MCF 10A (cell line): ENCODE measurements at regions not wholly inside any gene's neighbourhood (a gene's known extent, or its start where the extent isn't known, plus 50 kb on each side); places are given as distances from the start of the nearest gene placed in this dataset.

ENCODE experiments used
- BruUV-seq: library from RNA; stranded (reverse); fragments of 400-500 nt; replicated peaks from 2 replicates; lab custom pipeline; 2021; lab: Mats Ljungman, UMichigan
- CTCF ChIA-PET: fragments of 300-600 bp; sonication (Branson Sonifier 250); formaldehyde crosslinking; extraction: SDS; loops from one replicate; lab custom pipeline; 2021; ENCODE audit warnings: antibody characterized with exemption, inconsistent platforms; lab: Yijun Ruan, JAX
- POLR2A ChIA-PET: fragments of 300-600, 350-650 bp; sonication (Branson Sonifier 250); formaldehyde crosslinking; extraction: SDS; loops from one replicate; lab custom pipeline; 2020; ENCODE audit warnings: antibody characterized with exemption, inconsistent platforms; lab: Yijun Ruan, JAX
- DNase-seq: peaks from one replicate; pipeline ENCODE4 v3.0.0-alpha.2; 2018; ENCODE audit not compliant: unreplicated experiment
- H3K27ac Mint-ChIP-seq: one replicate; pipeline ENCODE4 v1.8.0; 2022; ENCODE audit warnings: mild to moderate bottlenecking, low read depth, mixed read lengths; ENCODE audit not compliant: unreplicated experiment
- H3K27me3 Mint-ChIP-seq: one replicate; pipeline ENCODE4 v1.8.0; 2022; ENCODE audit warnings: mixed read lengths; ENCODE audit not compliant: insufficient read depth, unreplicated experiment
- H3K36me3 Mint-ChIP-seq: one replicate; pipeline ENCODE4 v1.8.0; 2022; ENCODE audit warnings: mild to moderate bottlenecking, moderate library complexity, mixed read lengths; ENCODE audit not compliant: insufficient read depth, unreplicated experiment
- H3K4me1 Mint-ChIP-seq: one replicate; pipeline ENCODE4 v1.8.0; 2022; ENCODE audit warnings: mixed read lengths; ENCODE audit not compliant: insufficient read depth, unreplicated experiment
- H3K4me3 Mint-ChIP-seq: one replicate; pipeline ENCODE4 v1.8.0; 2022; ENCODE audit warnings: mild to moderate bottlenecking, moderate library complexity, mixed read lengths; ENCODE audit not compliant: unreplicated experiment
- H3K9me3 Mint-ChIP-seq: one replicate; pipeline ENCODE4 v1.8.0; 2022; ENCODE audit warnings: mixed read lengths; ENCODE audit not compliant: unreplicated experiment
- CTCF ChIP-seq: fragments of 200-600 bp; IDR thresholded peaks from one replicate; pipeline ENCODE4 v1.8.0; 2022; ENCODE audit warnings: antibody characterized with exemption, mild to moderate bottlenecking; ENCODE audit not compliant: unreplicated experiment
- intact Hi-C: fragments of 100-400 bp; cut with micrococcal nuclease; formaldehyde crosslinking; loops from 2 replicates; pipeline ENCODE4 v1.14.1; 2022

GRCh38 chr1:199545780-199546179 lies 481.7 kb upstream of the NR5A2 start:
- H3K36me3 Mint-ChIP-seq: no peaks in the 10 kb centered on the region
- H3K27me3 Mint-ChIP-seq: no peaks in the 10 kb centered on the region
- DNase-seq: peak; percentile 41
- peak; percentile 36 for TF ChIP-seq CTCF
- CTCF ChIA-PET: interaction anchor here (0.5 to 1.2 kb wide), 7 partner anchors 19 to 1010 kb away, joined by 3 to 4 read pairs (median 3); no protein-coding TSS in a partner anchor
- H3K4me3 Mint-ChIP-seq: no peak overlapping the region
- H3K4me1 Mint-ChIP-seq: no peaks in the 10 kb centered on the region
- POLR2A ChIA-PET: interaction anchor here (0.7 kb wide), 1 partner anchor 463 kb away, joined by 3 read pairs; no protein-coding TSS in a partner anchor
- no peak overlapping the region for H3K27ac Mint-ChIP-seq
- peaks cover 7% of the 10 kb centered on the region for H3K9me3 Mint-ChIP-seq
- no TSS peak for BruUV-seq
- intact Hi-C loops: no loop called here

GRCh38 chr1:199546323-199546722 lies 481.2 kb upstream of the NR5A2 start:
- CTCF ChIA-PET: interaction anchor here (0.5 to 1.2 kb wide), 3 partner anchors 556 to 1477 kb away, joined by 3 to 5 read pairs (median 3); no protein-coding TSS in a partner anchor
- peaks cover 7% of the 10 kb centered on the region for H3K9me3 Mint-ChIP-seq
- BruUV-seq: no TSS peak
- no peak overlapping the region for H3K27ac Mint-ChIP-seq
- H3K4me3 Mint-ChIP-seq: no peak overlapping the region
- no peaks in the 10 kb centered on the region for H3K27me3 Mint-ChIP-seq
- H3K36me3 Mint-ChIP-seq: no peaks in the 10 kb centered on the region
- intact Hi-C loops: no loop called here
- POLR2A ChIA-PET: no interaction called here
- TF ChIP-seq CTCF: no peak
- no peaks in the 10 kb centered on the region for H3K4me1 Mint-ChIP-seq
- DNase-seq: no peak

GRCh38 chr1:199549421-199549820 lies 478.1 kb upstream of the NR5A2 start:
- Mint-ChIP-seq H3K27ac (no peak overlapping the region), H3K27me3 (no peaks in the 10 kb centered on the region), H3K4me3 (no peak overlapping the region), H3K4me1 (no peaks in the 10 kb centered on the region), H3K36me3 (no peaks in the 10 kb centered on the region), H3K9me3 (peaks cover 7% of the 10 kb centered on the region)
- no peak for DNase-seq
- CTCF ChIA-PET: interaction anchor here (0.6 to 1.7 kb wide), 11 partner anchors 23 to 988 kb away, joined by 3 to 6 read pairs (median 3); no protein-coding TSS in a partner anchor
- POLR2A ChIA-PET: interaction anchor here (1.0 kb wide), 1 partner anchor 41 kb away, joined by 3 read pairs; no protein-coding TSS in a partner anchor
- intact Hi-C loops: no loop called here
- BruUV-seq: no TSS peak
- TF ChIP-seq CTCF: no peak

- DNase-seq: peak; percentile 11
- H3K9me3 Mint-ChIP-seq: peaks cover 7% of the 10 kb centered on the region
- intact Hi-C loops: loop anchor here (5.0 kb wide), 3 partner anchors 88 to 613 kb away; no protein-coding TSS in a partner anchor
- H3K27ac Mint-ChIP-seq: no peak overlapping the region
- H3K36me3 Mint-ChIP-seq: no peaks in the 10 kb centered on the region
- H3K27me3 Mint-ChIP-seq: no peaks in the 10 kb centered on the region
- CTCF ChIA-PET: interaction anchor here (0.5 to 1.7 kb wide), 20 partner anchors 8 to 1465 kb away, joined by 3 to 6 read pairs (median 3); no protein-coding TSS in a partner anchor
- no TSS peak for BruUV-seq
- no peaks in the 10 kb centered on the region for H3K4me1 Mint-ChIP-seq
- no peak overlapping the region for H3K4me3 Mint-ChIP-seq
- POLR2A ChIA-PET: interaction anchor here (1.0 kb wide), 1 partner anchor 42 kb away, joined by 3 read pairs; no protein-coding TSS in a partner anchor
- no peak for TF ChIP-seq CTCF
Observed at GRCh38 chr1:199550199-199551065, 477.1 kb upstream of the NR5A2 start.
